ENCODE measurements at regions not wholly inside any gene's neighbourhood (a gene's known extent, or its start where the extent isn't known, plus 50 kb on each side); places are given as distances from the start of the nearest gene placed in this dataset.

- DNase-seq (no peak), ATAC-seq (no peak)
- H3K27ac ChIP-seq, result no peak overlapping the region
- H3K4me3 ChIP-seq, result no peak overlapping the region
- no peaks in the 10 kb centered on the region for H3K36me3 ChIP-seq
- intact Hi-C loops (cut with DNase I), result no loop called here
- H3K9me3 ChIP-seq, result no peaks in the 10 kb centered on the region
- H3K27me3 ChIP-seq, result no peaks in the 10 kb centered on the region
- WGBS (ENCODE audit: insufficient coverage, low coverage, low lambda C conversion rate, missing lambda C conversion rate), result 74% methylated on average over 7 of the region's 7 CpGs
- no peak for TF ChIP-seq POLR2A (IDR thresholded peaks at IDR 0.05)
- TF ChIP-seq CTCF (IDR thresholded peaks at IDR 0.05), result no peak
- H3K4me1 ChIP-seq, result no peaks in the 10 kb centered on the region
These were observed 140.7 kb upstream of the RANBP3L start for GRCh38 chr5:36442352-36442751.

GRCh38 chr5:36442796-36443195 is 141.1 kb upstream of the RANBP3L start:
- Histone ChIP-seq H3K9me3 (no peaks in the 10 kb centered on the region), H3K27me3 (no peaks in the 10 kb centered on the region), H3K36me3 (no peaks in the 10 kb centered on the region), H3K4me1 (no peaks in the 10 kb centered on the region), H3K27ac (no peak overlapping the region), H3K4me3 (no peak overlapping the region)
- DNase-seq, result no peak
- 0% methylated on average over 1 of the region's 1 CpG for WGBS (ENCODE audit: insufficient coverage, low coverage, low lambda C conversion rate, missing lambda C conversion rate)
- intact Hi-C loops (cut with DNase I), result no loop called here
- ATAC-seq, result no peak
- no peak for TF ChIP-seq CTCF (IDR thresholded peaks at IDR 0.05)

- DNase-seq (no peak), ATAC-seq (no peak)
- intact Hi-C loops (cut with DNase I), result no loop called here
- H3K4me1 ChIP-seq, result no peaks in the 10 kb centered on the region
- no peak overlapping the region for H3K4me3 ChIP-seq
- no peaks in the 10 kb centered on the region for H3K36me3 ChIP-seq
- H3K27ac ChIP-seq, result no peak overlapping the region
- 95% methylated on average over 2 of the region's 3 CpGs for WGBS (ENCODE audit: insufficient coverage, low coverage, low lambda C conversion rate, missing lambda C conversion rate)
- TF ChIP-seq CTCF (IDR thresholded peaks at IDR 0.05) (no peak), POLR2A (IDR thresholded peaks at IDR 0.05) (no peak)
- no peaks in the 10 kb centered on the region for H3K9me3 ChIP-seq
- H3K27me3 ChIP-seq, result no peaks in the 10 kb centered on the region
These were observed 142.2 kb upstream of the RANBP3L start for GRCh38 chr5:36443941-36444340.

GRCh38 chr5:36444582-36445418 is 143.1 kb upstream of the RANBP3L start:
- WGBS (ENCODE audit: insufficient coverage, low coverage, low lambda C conversion rate, missing lambda C conversion rate), result 52% methylated on average over 6 of the region's 11 CpGs
- DNase-seq (no peak), ATAC-seq (peak in 3 of 4 donors; percentile 54 to 69 (median 61))
- intact Hi-C loops (cut with DNase I), result no loop called here
- Histone ChIP-seq H3K36me3 (no peaks in the 10 kb centered on the region), H3K27me3 (no peaks in the 10 kb centered on the region), H3K4me1 (no peaks in the 10 kb centered on the region), H3K4me3 (no peak overlapping the region), H3K9me3 (no peaks in the 10 kb centered on the region), H3K27ac (no peak overlapping the region)
- no peak for TF ChIP-seq POLR2A (IDR thresholded peaks at IDR 0.05)
- no peak for TF ChIP-seq CTCF (IDR thresholded peaks at IDR 0.05)
